ENCODE measurements at regions not wholly inside any gene's neighbourhood (a gene's known extent, or its start where the extent isn't known, plus 50 kb on each side); places are given as distances from the start of the nearest gene placed in this dataset.

DNA sequence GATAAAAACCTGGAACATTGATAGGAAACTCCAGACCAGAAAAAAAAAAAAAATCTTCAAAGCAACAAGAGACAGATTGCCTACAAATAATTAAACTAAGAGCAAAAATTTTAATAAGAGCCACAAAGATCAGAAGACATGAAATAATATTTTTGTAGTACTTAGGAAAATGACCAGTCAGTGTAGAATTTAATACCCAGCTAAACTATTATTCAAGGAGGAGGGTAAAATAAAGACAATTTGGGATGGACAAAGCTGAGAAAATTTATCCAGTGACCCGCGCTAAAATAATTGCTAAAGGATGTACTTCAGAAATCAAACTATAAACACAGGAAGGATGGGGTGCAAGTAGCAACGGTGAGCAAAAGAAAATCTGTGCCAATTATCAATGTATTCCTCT, 133.2 kb downstream of the AQP9 start:
- H3K27ac ChIP-seq (ENCODE audit: low read depth, low read length, poor library complexity, severe bottlenecking): no peak overlapping the region
- TF ChIP-seq, protein P1, sequence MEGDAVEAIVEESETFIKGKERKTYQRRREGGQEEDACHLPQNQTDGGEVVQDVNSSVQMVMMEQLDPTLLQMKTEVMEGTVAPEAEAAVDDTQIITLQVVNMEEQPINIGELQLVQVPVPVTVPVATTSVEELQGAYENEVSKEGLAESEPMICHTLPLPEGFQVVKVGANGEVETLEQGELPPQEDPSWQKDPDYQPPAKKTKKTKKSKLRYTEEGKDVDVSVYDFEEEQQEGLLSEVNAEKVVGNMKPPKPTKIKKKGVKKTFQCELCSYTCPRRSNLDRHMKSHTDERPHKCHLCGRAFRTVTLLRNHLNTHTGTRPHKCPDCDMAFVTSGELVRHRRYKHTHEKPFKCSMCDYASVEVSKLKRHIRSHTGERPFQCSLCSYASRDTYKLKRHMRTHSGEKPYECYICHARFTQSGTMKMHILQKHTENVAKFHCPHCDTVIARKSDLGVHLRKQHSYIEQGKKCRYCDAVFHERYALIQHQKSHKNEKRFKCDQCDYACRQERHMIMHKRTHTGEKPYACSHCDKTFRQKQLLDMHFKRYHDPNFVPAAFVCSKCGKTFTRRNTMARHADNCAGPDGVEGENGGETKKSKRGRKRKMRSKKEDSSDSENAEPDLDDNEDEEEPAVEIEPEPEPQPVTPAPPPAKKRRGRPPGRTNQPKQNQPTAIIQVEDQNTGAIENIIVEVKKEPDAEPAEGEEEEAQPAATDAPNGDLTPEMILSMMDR (IDR thresholded peaks at IDR 0.05; ENCODE audit: low read length): no peak
- TF ChIP-seq EZH2 (IDR thresholded peaks at IDR 0.05; ENCODE audit: borderline replicate concordance, low read length): no peak
- no peak overlapping the region for H3K9ac ChIP-seq (ENCODE audit: low read length)
- H3K4me1 ChIP-seq (ENCODE audit: insufficient read depth, low read length, severe bottlenecking): peaks cover 13% of the 10 kb centered on the region
- no peaks in the 10 kb centered on the region for H3K79me2 ChIP-seq (ENCODE audit: insufficient read depth, low read length)
- H3F3A ChIP-seq (ENCODE audit: insufficient read depth, low read length): no peaks in the 10 kb centered on the region
- no peaks in the 10 kb centered on the region for H3K9me2 ChIP-seq (ENCODE audit: low read depth, low read length)
- H3K9me3 ChIP-seq (ENCODE audit: low read length): peaks cover 14% of the 10 kb centered on the region
- H4K20me1 ChIP-seq (ENCODE audit: insufficient read depth, low read length): no peaks in the 10 kb centered on the region
- H3K36me3 ChIP-seq (ENCODE audit: insufficient read depth, low read length): no peaks in the 10 kb centered on the region
- H3K4me2 ChIP-seq (ENCODE audit: low read length): no peak overlapping the region
- H3K27me3 ChIP-seq (ENCODE audit: insufficient read depth, low read length): no peaks in the 10 kb centered on the region
- H2AFZ ChIP-seq (ENCODE audit: low read length): no peak overlapping the region
- H3K4me3 ChIP-seq (ENCODE audit: low read depth, low read length, poor library complexity, severe bottlenecking): no peak overlapping the region

DNA sequence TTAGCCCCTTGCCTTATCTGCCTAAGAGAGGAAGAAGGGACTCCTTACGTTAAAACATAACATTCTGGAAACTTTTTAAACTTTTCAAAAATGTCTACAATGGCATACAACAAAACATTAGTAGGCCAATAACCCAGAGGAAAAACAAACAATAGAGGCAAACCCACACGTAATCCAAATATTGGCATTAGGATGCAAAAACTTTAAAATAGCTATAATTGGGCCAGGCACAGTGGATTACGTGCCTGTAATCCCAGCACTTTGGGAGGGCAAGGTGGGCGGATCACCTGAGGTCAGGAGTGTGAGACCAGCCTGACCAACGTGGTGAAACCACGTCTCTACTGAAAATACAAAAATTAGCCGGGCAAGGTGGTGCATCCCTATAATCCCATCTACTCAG, 134.9 kb downstream of the AQP9 start:
- Histone ChIP-seq H4K20me1 (ENCODE audit: insufficient read depth, low read length) (no peaks in the 10 kb centered on the region), H3K4me2 (ENCODE audit: low read length) (no peak overlapping the region), H3K27me3 (ENCODE audit: insufficient read depth, low read length) (no peaks in the 10 kb centered on the region), H3K4me1 (ENCODE audit: insufficient read depth, low read length, severe bottlenecking) (peaks cover 13% of the 10 kb centered on the region), H3K79me2 (ENCODE audit: insufficient read depth, low read length) (no peaks in the 10 kb centered on the region), H3K27ac (ENCODE audit: low read depth, low read length, poor library complexity, severe bottlenecking) (no peak overlapping the region), H2AFZ (ENCODE audit: low read length) (no peak overlapping the region), H3K9ac (ENCODE audit: low read length) (no peak overlapping the region), H3K9me3 (ENCODE audit: low read length) (peaks cover 14% of the 10 kb centered on the region), H3K36me3 (ENCODE audit: insufficient read depth, low read length) (no peaks in the 10 kb centered on the region), H3K4me3 (ENCODE audit: low read depth, low read length, poor library complexity, severe bottlenecking) (no peak overlapping the region), H3K9me2 (ENCODE audit: low read depth, low read length) (no peaks in the 10 kb centered on the region), H3F3A (ENCODE audit: insufficient read depth, low read length) (no peaks in the 10 kb centered on the region)
- TF ChIP-seq, protein P1 (IDR thresholded peaks at IDR 0.05; ENCODE audit: low read length): no peak
- no peak for TF ChIP-seq EZH2 (IDR thresholded peaks at IDR 0.05; ENCODE audit: borderline replicate concordance, low read length)

DNA sequence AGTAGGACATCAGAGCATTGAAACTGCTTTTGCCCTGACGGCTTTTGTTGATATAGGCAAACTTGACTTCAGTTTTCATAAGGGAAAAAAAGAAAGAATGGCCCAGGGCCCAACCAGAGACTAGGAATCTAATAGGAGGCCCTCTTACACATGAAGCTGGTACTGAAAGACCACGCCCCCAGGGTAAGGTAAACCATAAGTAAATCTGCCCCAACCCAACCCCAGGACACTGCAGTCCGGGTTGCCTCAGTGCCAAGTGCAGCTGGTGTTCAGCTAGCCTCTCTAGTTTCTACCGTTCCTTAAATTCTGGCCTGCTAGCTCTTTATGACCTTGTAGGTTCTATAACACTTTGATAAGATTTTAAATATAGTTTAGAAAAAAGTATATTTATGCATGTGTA, 136.7 kb downstream of the AQP9 start:
- no peaks in the 10 kb centered on the region for H3K4me1 ChIP-seq (ENCODE audit: insufficient read depth, low read length, severe bottlenecking)
- H3K9me3 ChIP-seq (ENCODE audit: low read length): peaks cover 14% of the 10 kb centered on the region
- TF ChIP-seq, protein P1 (IDR thresholded peaks at IDR 0.05; ENCODE audit: low read length): no peak
- TF ChIP-seq EZH2 (IDR thresholded peaks at IDR 0.05; ENCODE audit: borderline replicate concordance, low read length): no peak
- H3K9me2 ChIP-seq (ENCODE audit: low read depth, low read length): no peaks in the 10 kb centered on the region
- no peak overlapping the region for H3K27ac ChIP-seq (ENCODE audit: low read depth, low read length, poor library complexity, severe bottlenecking)
- H3K27me3 ChIP-seq (ENCODE audit: insufficient read depth, low read length): no peaks in the 10 kb centered on the region
- no peak overlapping the region for H3K4me2 ChIP-seq (ENCODE audit: low read length)
- H3K36me3 ChIP-seq (ENCODE audit: insufficient read depth, low read length): no peaks in the 10 kb centered on the region
- H3K4me3 ChIP-seq (ENCODE audit: low read depth, low read length, poor library complexity, severe bottlenecking): no peak overlapping the region
- no peak overlapping the region for H2AFZ ChIP-seq (ENCODE audit: low read length)
- H3F3A ChIP-seq (ENCODE audit: insufficient read depth, low read length): no peaks in the 10 kb centered on the region
- no peaks in the 10 kb centered on the region for H3K79me2 ChIP-seq (ENCODE audit: insufficient read depth, low read length)
- H3K9ac ChIP-seq (ENCODE audit: low read length): no peak overlapping the region
- no peaks in the 10 kb centered on the region for H4K20me1 ChIP-seq (ENCODE audit: insufficient read depth, low read length)
